Spleen (tissue), 7 donors: ENCODE measurements at regions not wholly inside any gene's neighbourhood (a gene's known extent, or its start where the extent isn't known, plus 50 kb on each side); places are given as distances from the start of the nearest gene placed in this dataset.

Source experiments
- CTCF ChIP-seq, 11 experiments: fragments of 200-600 bp in 7 of 11; fragments of 450-650 bp in 4 of 11; sonication (generic) in 4 of 11; IDR thresholded peaks in 8 of 11; conservative IDR thresholded peaks in 3 of 11; 1 replicate in 7 of 11; 2 replicates in 4 of 11; pipeline versions ENCODE4 v1.4.0 to v1.8.0; 2016 to 2021; ENCODE audit warnings: antibody characterized with exemption in 11 of 11, inconsistent platforms in 4 of 11, mild to moderate bottlenecking in 1 of 11
- POLR2A ChIP-seq, 3 donors: fragments of 450-650 bp; IDR thresholded peaks; one replicate each; pipeline ENCODE4 v1.5.1; 2017; ENCODE audit warnings: antibody characterized with exemption in 3 of 3, mild to moderate bottlenecking in 1 of 3
- POLR2AphosphoS5 ChIP-seq, 3 donors: sonication (generic); formaldehyde crosslinking; IDR thresholded peaks; one replicate each; pipeline ENCODE4 v1.5.1; 2017; ENCODE audit warnings: antibody characterized with exemption in 3 of 3
- donor health status: DM: no; HTN: no; CAD: no; lungs with moderate emphysema.
- donor health status: DM: no; HTN: no; CAD: no.
- donor health status: DM: no; HTN: no; CAD: no.

GRCh38 chr3:144894576-144894975 lies 923.0 kb downstream of the DIPK2A start:
- TF ChIP-seq CTCF (IDR thresholded peaks at IDR 0.05 in 8 of 11, conservative IDR thresholded peaks at IDR 0.05 in 3 of 11), result no peak
- TF ChIP-seq POLR2AphosphoS5 (IDR thresholded peaks at IDR 0.05), result no peak
- no peak for TF ChIP-seq POLR2A (IDR thresholded peaks at IDR 0.05)
